IMR-90 (cell line): ENCODE measurements at regions not wholly inside any gene's neighbourhood (a gene's known extent, or its start where the extent isn't known, plus 50 kb on each side); places are given as distances from the start of the nearest gene placed in this dataset.

Experiments
- ATAC-seq: fragments of 200-7000 bp; cut with Tn5 transposase; 2 replicates; pipeline ENCODE4 v1.9.1; 2020; ENCODE audit warnings: low read depth, mild to moderate bottlenecking, moderate library complexity
- BruUV-seq: library from RNA; stranded (reverse); fragments of 400-500 nt; replicated peaks from 2 replicates; lab custom pipeline; 2021; lab: Mats Ljungman, UMichigan
- CTCF ChIA-PET: fragments of 300-600 bp; formaldehyde crosslinking; extraction: SDS; loops from one replicate; lab custom pipeline; 2021; ENCODE audit warnings: antibody characterized with exemption; lab: Yijun Ruan, JAX
- POLR2A ChIA-PET: fragments of 300-600 bp; sonication (Branson Sonifier 250); formaldehyde crosslinking; loops from one replicate; lab custom pipeline; 2022; ENCODE audit warnings: antibody characterized with exemption; ENCODE audit not compliant: unreplicated experiment; lab: Charles Lee
- DNase-seq: peaks from one replicate; pipeline ENCODE4 v3.0.0; 2013
- H2AFZ ChIP-seq: replicated peaks from 2 replicates; pipeline ENCODE3; 2013; ENCODE audit warnings: low read length, mild to moderate bottlenecking; ENCODE audit not compliant: poor library complexity
- H2AK5ac ChIP-seq: 2 replicates; pipeline ENCODE4 v1.6.1; 2013; ENCODE audit warnings: low read depth, low read length, inconsistent platforms
- H2AK9ac ChIP-seq: replicated peaks from 2 replicates; pipeline ENCODE3; 2013; ENCODE audit warnings: mild to moderate bottlenecking, low read depth, low read length, moderate library complexity; ENCODE audit not compliant: poor library complexity
- H2BK120ac ChIP-seq: 2 replicates; pipeline ENCODE4 v1.6.1; 2013; ENCODE audit warnings: low read depth, low read length, inconsistent platforms
- H2BK15ac ChIP-seq: 3 replicates; pipeline ENCODE4 v1.6.1; 2013; ENCODE audit warnings: low read depth, low read length, inconsistent platforms
- H2BK20ac ChIP-seq: 2 replicates; pipeline ENCODE4 v1.6.1; 2013; ENCODE audit warnings: low read depth, mild to moderate bottlenecking, inconsistent platforms, low read length, moderate library complexity
- H2BK5ac ChIP-seq: 2 replicates; pipeline ENCODE4 v1.6.1; 2013; ENCODE audit warnings: mild to moderate bottlenecking, low read depth, low read length, inconsistent platforms; ENCODE audit not compliant: poor library complexity, severe bottlenecking
- H3K14ac ChIP-seq: replicated peaks from 2 replicates; pipeline ENCODE4 v1.6.1; 2013; ENCODE audit warnings: low read depth, low read length, inconsistent platforms
- H3K18ac ChIP-seq: 2 replicates; pipeline ENCODE4 v1.6.1; 2013; ENCODE audit warnings: low read depth, low read length, control low read depth
- H3K23ac ChIP-seq: 2 replicates; pipeline ENCODE4 v1.6.1; 2013; ENCODE audit warnings: low read depth, low read length, inconsistent platforms
- H3K27ac ChIP-seq: 2 replicates; pipeline ENCODE4 v1.5.1; 2013; ENCODE audit warnings: mild to moderate bottlenecking, control low read depth, low read length; ENCODE audit not compliant: insufficient read depth
- H3K27me3 ChIP-seq: 2 replicates; pipeline ENCODE4 v1.6.1; 2013; ENCODE audit warnings: low read length; ENCODE audit not compliant: control insufficient read depth, insufficient read depth
- H3K36me3 ChIP-seq: 2 replicates; pipeline ENCODE4 v1.6.1; 2013; ENCODE audit warnings: low read length, mixed read lengths; ENCODE audit not compliant: control insufficient read depth, insufficient read depth
- H3K4ac ChIP-seq: 2 replicates; pipeline ENCODE4 v1.6.1; 2013; ENCODE audit warnings: low read depth, low read length, inconsistent platforms
- H3K4me1 ChIP-seq: 2 replicates; pipeline ENCODE4 v1.6.1; 2013; ENCODE audit warnings: low read length, mixed read lengths; ENCODE audit not compliant: control insufficient read depth, insufficient read depth
- H3K4me2 ChIP-seq: 2 replicates; pipeline ENCODE4 v1.6.1; 2013; ENCODE audit warnings: low read depth, mild to moderate bottlenecking, control low read depth, low read length, moderate library complexity
- H3K4me3 ChIP-seq: 2 replicates; pipeline ENCODE4 v1.5.1; 2013; ENCODE audit warnings: low read depth, mild to moderate bottlenecking, control low read depth, low read length, moderate library complexity; ENCODE audit not compliant: insufficient read depth
- H3K56ac ChIP-seq: 2 replicates; pipeline ENCODE4 v1.6.1; 2013; ENCODE audit warnings: low read length, inconsistent platforms; ENCODE audit not compliant: insufficient read depth; ENCODE audit errors: extremely low read depth
- H3K79me1 ChIP-seq, 2 experiments: 2 replicates each; pipeline ENCODE4 v1.6.1; 2013; ENCODE audit warnings: low read length in 2 of 2, inconsistent platforms in 1 of 2, low read depth in 1 of 2
- H3K9ac ChIP-seq: 2 replicates; pipeline ENCODE4 v1.6.1; 2013; ENCODE audit warnings: low read depth, low read length, control low read depth
- H3K9me1 ChIP-seq: 2 replicates; pipeline ENCODE4 v1.6.1; 2013; ENCODE audit warnings: low read length, inconsistent platforms; ENCODE audit not compliant: insufficient read depth
- H3K9me3 ChIP-seq: 2 replicates; pipeline ENCODE4 v1.6.1; 2013; ENCODE audit warnings: low read length; ENCODE audit not compliant: control insufficient read depth, insufficient read depth
- H4K20me1 ChIP-seq: 2 replicates; pipeline ENCODE4 v1.6.1; 2013; ENCODE audit warnings: low read length, inconsistent platforms; ENCODE audit not compliant: insufficient read depth
- H4K5ac ChIP-seq: 2 replicates; pipeline ENCODE4 v1.6.1; 2013; ENCODE audit warnings: mild to moderate bottlenecking, low read depth, low read length, control low read depth
- H4K8ac ChIP-seq, 2 experiments: 2 replicates each; pipeline ENCODE4 v1.6.1; 2013; ENCODE audit warnings: low read depth in 2 of 2, low read length in 2 of 2, control low read depth in 1 of 2, inconsistent platforms in 1 of 2
- H4K91ac ChIP-seq: 2 replicates; pipeline ENCODE4 v1.6.1; 2013; ENCODE audit warnings: low read depth, low read length, inconsistent platforms; ENCODE audit not compliant: insufficient read depth
- BHLHE40 ChIP-seq: fragments of 150-350 bp; IDR thresholded peaks from 2 replicates; pipeline ENCODE4 v1.6.1; 2016; ENCODE audit warnings: mild to moderate bottlenecking, low read depth, low read length
- CEBPB ChIP-seq: IDR thresholded peaks from 2 replicates; pipeline ENCODE4 v1.6.1; 2012; ENCODE audit warnings: low read depth, low read length, improper control_type of control experiment
- FOS ChIP-seq: fragments of 150-350 bp; IDR thresholded peaks from 2 replicates; pipeline ENCODE4 v1.6.1; 2016; ENCODE audit warnings: low read depth, low read length
- RAD21 ChIP-seq: IDR thresholded peaks from 2 replicates; pipeline ENCODE4 v1.6.1; 2012; ENCODE audit warnings: low read length, improper control_type of control experiment
- SMC3 ChIP-seq: fragments of 150-350 bp; IDR thresholded peaks from 2 replicates; pipeline ENCODE4 v1.6.1; 2016; ENCODE audit warnings: low read depth, mild to moderate bottlenecking, antibody characterized with exemption, low read length, moderate library complexity
- WGBS, 2 experiments: methylation state at CpG; one replicate each; pipeline versions ENCODE4 v1.1.5 to v1.1.7; 2013; ENCODE audit warnings: missing lambda C conversion rate in 2 of 2; ENCODE audit not compliant: insufficient read length in 1 of 2; ENCODE audit errors: extremely low coverage in 2 of 2; 5-methylcytosine and 5-hydroxymethylcytosine counted together
- dilution Hi-C: fragments of 300-500 bp; cut with HindIII; formaldehyde crosslinking; loops from one replicate; pipeline ENCODE4 v1.14.3; 2018; ENCODE audit warnings: low sequenced_read_pairs; ENCODE audit not compliant: unreplicated experiment
- in situ Hi-C: fragments of 300-500 bp; cut with MboI; formaldehyde crosslinking; loops from 3 replicates; pipeline ENCODE4 v1.14.3; 2019; ENCODE audit warnings: low sequenced_read_pairs, inconsistent platforms, mixed read lengths
- intact Hi-C: fragments of 100-400 bp; cut with micrococcal nuclease; formaldehyde crosslinking; loops from 2 replicates; pipeline ENCODE4 v1.10.0; 2022

DNA sequence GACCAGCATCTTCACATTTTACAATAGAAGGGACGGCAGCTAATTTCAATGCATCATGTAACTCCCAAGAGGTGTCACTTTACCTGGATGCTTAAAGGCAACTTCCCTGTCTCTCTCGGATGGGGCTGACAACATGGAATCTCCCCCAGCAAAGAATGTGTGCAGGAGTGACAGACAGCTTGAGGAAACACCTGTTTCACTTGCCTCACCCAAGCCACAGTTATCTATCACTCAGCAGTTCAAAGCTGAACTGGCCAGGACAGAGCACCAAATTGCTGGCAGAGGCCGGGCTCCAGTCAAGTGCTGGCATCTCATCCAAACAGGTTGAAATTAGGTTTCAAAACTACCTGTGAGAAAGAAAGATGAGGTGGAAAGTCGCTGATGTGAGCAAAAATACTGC lies 538.0 kb upstream of the PLXNA2 start:
- Histone ChIP-seq H3K23ac (no peak overlapping the region), H2AFZ (no peak overlapping the region), H3K79me1 (no peaks in the 10 kb centered on the region), H4K8ac (no peak overlapping the region), H3K4me1 (no peaks in the 10 kb centered on the region), H3K27me3 (no peaks in the 10 kb centered on the region), H2AK9ac (no peak overlapping the region), H3K56ac (no peak overlapping the region), H4K20me1 (no peaks in the 10 kb centered on the region), H3K9me1 (no peaks in the 10 kb centered on the region), H3K14ac (no peak overlapping the region), H2BK20ac (no peak overlapping the region), H3K27ac (no peak overlapping the region), H2BK120ac (no peak overlapping the region), H3K18ac (no peak overlapping the region), H2AK5ac (no peak overlapping the region), H3K4ac (no peak overlapping the region), H4K91ac (no peak overlapping the region), H4K5ac (no peak overlapping the region), H2BK5ac (no peak overlapping the region), H3K36me3 (no peaks in the 10 kb centered on the region), H3K9ac (no peak overlapping the region), H3K9me3 (peaks cover 14% of the 10 kb centered on the region), H2BK15ac (no peak overlapping the region), H3K4me2 (no peak overlapping the region), H3K4me3 (no peak overlapping the region)
- no CpG with 5 or more reads among the region's 4 CpGs for WGBS, 2 experiments
- DNase-seq, result no peak
- CTCF ChIA-PET, result no interaction called here
- dilution Hi-C loops, result no loop called here
- intact Hi-C loops, result no loop called here
- TF ChIP-seq FOS (no peak), BHLHE40 (no peak), RAD21 (no peak), SMC3 (no peak), CEBPB (no peak)
- in situ Hi-C loops, result no loop called here
- POLR2A ChIA-PET, result no interaction called here
- BruUV-seq, result no TSS peak
- ATAC-seq, result no peak
